DMS53 treated with DMSO at 0.1 percent for 48 hours (cell line): ENCODE measurements at regions not wholly inside any gene's neighbourhood (a gene's known extent, or its start where the extent isn't known, plus 50 kb on each side); places are given as distances from the start of the nearest gene placed in this dataset.
"Not testable (repeated sequence)": the region's sequence is repeated elsewhere in the genome, so short reads cannot be mapped to it uniquely, and the experiment has no call there.

ENCODE experiments used
- DNase-seq: peaks from one replicate; lab custom pipeline; 2025; ENCODE audit not compliant: unreplicated experiment; lab: John Stamatoyannopoulos, UW

DNA sequence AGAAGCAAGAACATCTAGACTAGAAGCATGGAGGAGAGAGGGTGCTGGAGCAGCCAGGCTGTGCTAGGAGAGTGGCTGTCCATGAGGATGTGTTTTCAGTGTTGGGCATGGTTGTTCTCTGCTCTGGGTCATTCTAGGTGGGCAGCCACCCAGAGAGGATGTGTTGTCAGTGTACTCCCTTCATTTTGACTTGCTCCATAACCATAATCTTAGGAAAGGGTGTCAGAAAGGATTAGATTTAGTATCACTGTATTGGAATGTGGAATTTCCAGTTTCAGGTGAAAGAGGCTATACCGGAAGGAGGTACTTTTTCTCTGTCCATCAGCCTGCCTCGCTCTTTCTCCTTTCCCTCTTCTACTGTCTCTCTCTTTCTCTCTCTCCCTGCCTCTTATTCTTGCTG, 474.5 kb upstream of the PODXL start:
- DNase-seq, result no peak

DNA sequence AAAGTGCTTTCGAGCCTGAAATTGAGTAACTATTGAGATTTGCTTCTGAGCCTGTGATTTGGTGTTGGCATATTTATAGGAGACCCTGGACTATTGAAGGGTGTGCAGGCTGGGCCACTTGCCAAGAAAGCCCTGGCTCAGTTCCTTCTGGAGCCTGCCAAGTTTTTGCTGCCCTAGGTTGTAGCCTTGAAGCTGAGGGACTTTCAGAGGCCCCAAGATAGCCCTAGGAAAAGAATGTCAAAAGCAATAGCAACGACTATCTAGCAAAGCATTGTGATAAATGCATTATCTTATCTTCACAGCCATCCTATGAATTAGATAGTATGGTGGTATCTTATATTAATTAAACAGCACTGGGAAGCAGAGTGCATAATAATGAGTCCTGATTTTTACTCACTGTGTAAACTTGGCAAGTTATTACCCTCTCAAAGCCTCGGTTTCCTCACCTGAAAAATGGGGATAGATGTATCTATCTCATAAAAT, 473.7 kb upstream of the PODXL start:
- no peak for DNase-seq

DNA sequence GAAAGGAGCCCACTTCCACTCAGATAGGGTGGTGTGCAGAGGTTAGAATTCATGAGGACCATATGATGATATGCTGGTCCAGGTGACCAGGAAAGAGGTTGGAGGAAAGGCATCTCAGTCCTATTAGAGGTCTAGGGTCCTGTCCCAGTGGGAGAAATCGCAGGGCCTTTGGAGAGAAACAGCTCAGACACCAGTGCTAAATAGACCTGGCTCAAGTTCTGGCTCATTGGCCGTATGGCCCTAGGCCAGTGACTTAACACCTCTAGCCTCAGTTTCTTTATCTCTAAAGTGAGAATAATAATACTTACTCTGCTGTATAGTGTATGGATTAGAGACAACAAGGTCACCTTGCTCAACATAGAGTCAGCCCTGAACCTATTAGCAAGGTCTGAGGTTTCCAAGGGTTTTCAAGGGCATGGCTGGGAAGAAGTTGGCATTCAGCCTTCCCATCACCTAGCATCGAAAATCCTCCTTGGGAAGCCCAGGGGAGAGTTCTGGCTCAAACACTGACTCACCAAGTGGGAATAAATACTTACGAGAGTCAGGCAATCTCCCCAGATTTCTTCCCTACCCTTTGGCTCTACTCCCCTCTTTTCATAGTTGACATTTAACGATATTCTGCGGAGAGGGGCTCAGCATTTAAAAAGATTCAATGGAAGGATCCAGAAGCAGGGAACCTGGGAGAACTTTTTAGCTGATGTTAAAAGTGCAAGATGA, 473.1 kb upstream of the PODXL start:
- no peak for DNase-seq

DNA sequence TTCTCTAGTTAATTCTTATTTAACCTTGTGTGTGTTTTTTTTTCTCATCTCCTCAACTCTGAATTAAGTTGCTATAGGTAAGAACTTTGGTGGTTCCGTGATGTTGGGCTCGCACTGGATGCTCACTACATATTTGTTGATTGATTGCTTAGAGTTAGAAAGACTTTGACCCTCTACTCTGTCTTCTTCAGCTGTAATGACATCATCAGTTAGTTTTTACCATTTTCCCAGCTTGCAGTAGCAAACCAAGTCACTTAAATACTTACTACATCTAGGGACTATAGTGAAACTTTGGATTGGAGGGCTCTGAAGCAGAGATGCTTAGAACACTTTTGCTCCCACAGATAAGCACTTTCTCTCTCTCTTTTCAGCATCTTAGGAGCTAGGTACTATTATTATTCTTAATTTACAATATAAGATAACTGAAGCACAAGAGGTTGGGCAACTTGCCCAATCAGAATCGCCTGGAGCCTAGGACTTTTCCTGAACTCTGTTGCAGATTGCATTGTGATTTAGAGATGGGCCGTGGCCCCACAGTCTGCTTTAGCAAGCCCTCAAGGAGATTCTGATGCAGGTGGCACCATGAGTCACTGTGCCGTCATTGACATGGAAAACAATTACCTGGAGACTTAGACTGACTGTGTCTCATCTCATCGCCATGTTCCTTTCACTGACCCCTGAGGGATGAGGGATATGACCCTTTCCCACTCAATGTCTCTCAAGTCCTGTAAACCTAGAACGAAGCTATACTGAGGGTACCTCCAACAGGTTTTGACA, 471.9 kb upstream of the PODXL start:
- no peak for DNase-seq

DNA sequence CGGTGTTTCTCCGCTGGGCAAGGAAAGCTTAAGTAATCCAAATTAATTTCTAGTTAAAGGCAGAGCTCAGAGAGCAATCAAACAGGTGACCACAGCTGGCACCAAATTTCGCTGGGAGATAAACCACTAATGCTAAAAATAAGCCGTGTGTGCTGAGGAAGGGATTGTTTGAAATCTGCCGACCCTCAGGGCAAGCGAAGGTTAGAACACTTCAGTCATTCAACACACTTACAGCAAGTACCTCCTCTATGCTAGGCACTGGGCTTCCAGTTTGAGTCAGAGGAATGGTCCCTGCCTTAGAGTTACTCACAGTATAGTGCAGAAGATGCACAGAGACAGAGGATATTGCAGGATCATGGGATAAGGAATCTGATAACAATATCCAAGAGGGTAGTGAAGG, 467.9 kb upstream of the PODXL start:
- DNase-seq, result no peak

DNA sequence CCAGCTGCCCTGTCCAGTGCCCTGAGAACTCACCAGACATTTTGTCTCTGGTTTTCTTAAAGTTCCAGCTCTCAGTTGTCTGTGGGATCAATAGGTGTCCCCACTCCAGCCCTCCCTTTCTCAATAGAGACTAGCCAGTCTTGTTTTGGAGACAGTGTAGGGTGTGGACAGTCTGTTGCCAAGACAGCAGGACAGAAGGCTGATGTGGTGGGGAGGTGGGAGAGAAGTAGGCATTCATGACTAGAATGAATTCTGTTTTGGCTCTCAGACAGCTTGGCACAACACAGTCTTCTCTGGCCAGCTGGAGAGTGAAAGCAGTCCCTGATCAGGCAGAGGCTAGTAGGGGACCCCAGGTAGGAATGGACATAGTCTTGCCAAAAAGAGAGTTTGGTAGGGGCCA, 467.0 kb upstream of the PODXL start:
- no peak for DNase-seq

DNA sequence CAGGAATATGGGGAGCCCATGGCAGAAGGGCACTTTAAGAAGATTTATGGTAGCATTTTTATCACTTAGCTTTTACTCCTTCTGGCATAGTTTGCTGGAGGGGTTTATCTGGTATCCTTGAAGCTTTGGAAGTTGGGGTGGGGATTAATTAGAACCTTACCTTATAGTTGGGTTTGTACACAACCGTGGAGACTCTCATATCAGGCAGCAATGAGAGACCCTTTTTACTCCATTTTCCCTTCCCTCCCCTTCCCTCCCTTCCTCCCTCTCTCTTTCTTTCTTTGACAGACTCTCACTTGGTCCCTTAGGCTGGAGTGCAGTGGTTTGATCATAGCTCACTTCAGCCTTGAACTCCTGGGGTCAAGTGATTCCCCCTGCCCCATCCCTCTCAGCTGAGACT, 465.8 kb upstream of the PODXL start:
- no peak for DNase-seq

DNA sequence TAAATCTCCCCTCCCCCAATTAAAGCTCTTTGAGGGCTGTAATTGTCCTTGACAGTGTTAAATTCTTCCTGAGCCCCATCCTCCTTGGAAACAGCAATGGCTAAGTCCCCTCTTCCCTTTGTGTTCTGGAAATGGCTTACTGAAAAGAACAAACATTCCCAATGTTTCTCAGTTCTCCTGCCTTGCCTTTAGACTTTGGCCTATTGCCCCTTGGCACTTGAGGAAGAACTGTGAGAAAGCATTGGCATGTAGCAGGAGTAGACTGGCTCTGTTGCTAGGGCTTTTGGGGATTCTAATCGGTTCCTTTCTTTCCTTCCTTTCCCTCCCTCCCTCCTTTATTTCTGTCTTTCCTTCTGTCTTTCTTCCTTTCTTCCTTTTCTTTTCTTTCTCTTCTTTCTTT, 463.3 kb upstream of the PODXL start:
- no peak for DNase-seq

DNA sequence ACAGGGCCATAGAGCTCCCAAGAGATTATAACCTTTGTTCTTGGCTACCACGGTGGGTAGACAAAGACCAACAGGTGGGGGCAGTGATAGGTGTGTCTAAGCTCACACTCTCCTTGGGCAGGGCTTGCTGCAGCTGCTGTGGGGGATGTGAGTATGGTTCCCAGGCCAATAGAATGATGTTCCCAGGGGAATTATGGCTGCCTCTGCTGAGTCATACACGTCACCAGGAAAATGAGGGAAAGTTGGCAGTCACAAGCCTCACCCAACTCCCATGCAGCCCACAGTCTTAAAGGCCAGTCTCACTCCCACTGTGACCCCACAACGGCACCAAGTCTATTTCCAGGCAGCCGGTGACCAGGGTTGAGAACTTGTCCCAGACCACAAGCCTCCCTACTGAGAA, 453.4 kb upstream of the PODXL start:
- no peak for DNase-seq

DNA sequence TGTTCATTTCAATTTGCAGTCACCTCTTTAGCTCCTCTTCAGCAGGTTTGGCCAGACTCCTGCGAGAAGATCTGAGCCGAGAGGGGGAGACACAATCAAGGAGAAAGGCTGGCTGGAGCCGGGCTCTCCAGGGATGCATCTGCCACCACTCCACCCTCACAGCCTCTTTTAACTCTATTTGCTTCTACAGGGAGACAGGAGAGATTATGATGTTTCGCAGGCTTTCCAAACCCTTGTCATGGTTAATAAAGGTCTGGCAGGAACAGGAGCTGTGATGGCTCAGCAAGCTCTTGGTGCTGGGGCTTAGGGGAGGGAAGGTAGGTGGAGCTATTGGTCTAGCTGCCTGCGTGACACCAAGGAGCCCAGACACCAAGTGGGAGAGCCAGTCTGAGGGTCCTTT, 448.1 kb upstream of the PODXL start:
- peak; percentile 20 for DNase-seq

DNA sequence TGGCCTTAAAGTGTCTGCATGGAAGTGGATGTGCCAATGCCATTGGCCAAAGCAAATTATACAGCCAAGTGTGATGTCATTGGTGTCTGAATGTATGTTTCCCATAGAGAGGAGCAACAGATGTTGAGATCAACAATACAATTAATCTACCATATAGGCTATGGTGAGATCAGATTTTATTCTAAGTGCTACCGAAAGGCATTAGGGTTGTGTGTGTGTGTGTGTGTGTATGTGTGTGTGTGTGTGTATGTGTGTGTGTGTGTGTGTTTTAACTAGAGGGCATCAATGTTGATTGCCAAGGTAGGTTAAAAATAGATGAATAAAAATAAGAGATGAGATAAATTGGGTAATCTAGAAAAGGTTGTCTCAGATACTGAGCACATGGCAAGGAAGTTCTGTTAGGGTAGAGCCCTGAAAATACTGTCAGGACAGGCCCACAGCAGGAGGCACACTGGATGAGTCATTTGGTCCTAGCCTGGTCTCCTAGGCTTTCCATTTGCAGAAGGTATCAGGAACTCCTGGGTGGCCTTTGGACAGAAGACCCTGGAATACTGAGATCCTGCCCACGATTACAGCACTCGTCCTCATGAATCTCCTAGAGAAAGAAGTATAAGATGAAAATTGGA, 446.0 kb upstream of the PODXL start:
- DNase-seq, result no peak

DNA sequence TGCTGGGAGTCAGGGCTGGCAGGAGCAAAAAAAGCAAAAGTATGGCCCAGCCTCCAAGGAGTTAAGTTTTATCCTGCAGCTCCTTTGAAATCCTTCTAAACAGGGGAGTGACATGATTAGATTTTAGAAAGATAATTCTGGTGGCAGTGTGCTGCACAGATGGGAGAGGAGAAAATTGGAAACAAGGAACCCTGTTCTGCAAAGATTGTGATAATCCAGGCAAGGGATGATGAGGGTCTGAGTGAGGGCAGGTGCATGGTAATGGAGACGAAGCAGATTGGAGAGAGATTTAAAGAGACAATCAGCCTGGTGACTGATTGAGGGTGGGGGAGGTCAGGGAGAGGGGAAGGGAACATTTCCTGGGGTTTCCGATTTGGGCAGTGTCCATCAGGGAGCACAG, 444.7 kb upstream of the PODXL start:
- no peak for DNase-seq

DNA sequence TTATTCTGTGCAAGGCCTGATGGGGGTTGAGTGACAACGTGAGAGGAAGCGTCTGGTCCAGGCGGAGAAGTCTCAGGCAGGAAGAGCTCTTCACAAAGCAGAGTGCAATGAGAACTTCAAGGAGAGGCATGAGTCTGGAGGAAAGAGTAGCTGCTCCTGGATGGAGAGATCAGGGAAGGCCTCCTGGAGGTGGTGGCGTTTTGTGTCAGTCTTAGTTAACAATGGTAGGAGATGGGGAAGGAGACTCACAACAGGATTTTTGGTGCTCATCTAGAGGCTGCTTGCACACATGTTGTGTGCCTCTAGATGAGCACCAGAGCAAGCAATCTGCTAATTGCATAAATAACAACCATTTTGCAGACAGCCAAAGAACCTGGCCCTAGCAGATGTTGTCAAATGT, 442.8 kb upstream of the PODXL start:
- no peak for DNase-seq

DNA sequence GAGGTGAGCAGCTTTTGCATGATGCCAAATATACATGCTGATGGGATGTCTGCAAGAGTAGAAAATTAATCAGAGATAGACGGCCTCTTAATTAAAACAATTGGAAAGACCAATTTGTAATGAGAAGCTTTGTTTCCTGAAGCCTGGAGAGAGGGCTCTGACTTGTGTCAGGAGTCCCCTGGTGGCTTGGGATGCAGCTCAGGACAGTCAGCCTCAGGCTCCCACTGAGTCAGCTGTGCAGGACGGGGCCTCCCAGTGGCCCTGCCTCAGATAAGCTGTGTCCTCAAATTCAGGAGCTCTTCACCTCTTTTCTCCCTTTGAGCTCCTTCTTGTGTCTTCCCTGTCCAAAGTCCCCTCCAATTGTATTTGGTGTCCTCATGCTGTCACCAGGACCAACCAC, 438.9 kb upstream of the PODXL start:
- DNase-seq, result no peak

DNA sequence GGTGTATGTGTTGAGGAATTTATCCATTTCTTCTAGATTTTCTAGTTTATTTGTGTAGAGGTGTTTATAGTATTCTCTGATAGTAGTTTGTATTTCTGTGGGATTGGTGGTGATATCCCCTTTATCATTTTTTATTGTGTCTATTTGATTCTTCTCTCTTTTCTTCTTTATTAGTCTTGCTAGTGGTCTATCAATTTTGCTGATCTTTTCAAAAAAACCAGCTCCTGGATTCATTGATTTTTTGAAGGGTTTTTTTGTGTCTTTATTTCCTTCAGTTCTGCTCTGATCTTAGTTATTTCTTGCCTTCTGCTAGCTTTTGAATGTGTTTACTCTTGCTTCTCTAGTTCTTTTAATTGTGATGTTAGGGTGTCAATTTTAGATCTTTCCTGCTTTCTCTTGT, 424.6 kb upstream of the PODXL start:
- not testable (repeated sequence) for DNase-seq

DNA sequence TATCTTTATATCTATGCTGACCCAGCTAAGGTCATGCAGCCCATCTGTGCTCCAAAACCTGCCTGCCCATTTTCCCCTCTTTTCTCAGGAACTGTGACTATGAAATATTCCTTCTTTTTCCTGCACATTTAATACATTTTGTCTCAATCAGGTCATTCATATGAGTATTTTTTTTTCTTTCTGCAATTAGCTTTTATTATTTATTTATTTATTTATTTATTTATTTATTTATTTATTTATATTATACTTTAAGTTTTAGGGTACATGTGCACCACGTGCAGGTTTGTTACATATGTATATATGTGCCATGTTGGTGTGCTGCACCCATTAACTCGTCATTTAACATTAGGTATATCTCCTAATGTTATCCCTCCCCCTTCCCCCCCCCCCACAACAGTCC, 421.7 kb upstream of the PODXL start:
- not testable (repeated sequence) for DNase-seq

DNA sequence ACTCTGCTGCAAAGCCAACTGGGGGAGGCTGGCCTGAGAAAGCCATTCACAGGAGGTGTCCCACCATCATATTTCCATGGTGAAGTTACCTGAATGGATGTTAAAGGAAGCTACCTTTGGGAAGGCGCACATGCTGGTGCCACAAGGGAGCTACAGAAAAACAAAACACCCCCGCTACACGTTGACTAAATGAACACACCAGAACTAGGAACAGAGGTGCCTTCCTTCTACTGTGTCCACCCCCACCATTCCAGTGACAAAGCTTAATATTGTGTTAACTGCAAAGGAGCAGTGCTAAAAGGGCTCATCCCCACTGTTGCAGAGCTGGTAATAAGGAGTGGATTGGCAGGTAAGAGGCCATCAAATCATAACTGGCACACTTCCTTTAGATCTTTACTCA, 420.0 kb upstream of the PODXL start:
- no peak for DNase-seq

DNA sequence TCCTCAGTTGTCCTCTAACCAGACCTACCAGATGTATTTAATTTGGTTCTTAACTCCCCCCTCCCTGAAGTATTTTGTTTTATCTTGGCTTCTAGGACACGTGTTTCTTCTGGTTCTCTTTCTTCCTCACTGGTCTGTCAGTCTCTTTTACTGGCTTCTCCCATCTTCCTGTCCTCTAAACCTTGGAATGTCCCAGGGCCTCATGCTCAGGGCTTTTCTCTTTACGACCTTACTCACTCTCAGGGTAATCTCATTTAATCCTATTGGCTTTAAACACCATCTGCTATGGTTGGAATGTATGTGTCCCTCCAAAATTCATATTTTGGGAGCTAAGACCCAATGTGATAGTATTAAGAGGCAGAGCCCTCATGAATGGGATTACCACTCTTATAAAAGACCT, 418.2 kb upstream of the PODXL start:
- no peak for DNase-seq

DNA sequence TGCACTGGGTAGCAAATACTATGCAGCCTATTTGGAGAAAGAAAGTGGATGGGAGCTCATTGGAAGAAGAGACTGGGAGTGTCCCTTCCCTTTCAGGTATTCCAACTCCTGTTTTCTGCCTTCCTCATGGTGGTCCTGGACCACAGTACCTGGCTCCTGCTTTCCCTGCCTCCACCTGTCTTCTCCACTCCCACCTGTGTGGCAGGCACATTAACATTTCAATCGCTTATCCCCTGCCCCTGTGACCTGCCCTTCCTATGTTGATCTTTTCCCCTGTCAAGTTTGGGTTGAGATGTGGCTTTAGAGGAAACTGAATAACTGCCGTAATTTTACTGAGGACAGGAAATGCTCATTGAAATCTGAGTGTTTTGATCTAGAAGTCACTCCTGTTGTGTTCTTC, 415.8 kb upstream of the PODXL start:
- DNase-seq, result no peak

DNA sequence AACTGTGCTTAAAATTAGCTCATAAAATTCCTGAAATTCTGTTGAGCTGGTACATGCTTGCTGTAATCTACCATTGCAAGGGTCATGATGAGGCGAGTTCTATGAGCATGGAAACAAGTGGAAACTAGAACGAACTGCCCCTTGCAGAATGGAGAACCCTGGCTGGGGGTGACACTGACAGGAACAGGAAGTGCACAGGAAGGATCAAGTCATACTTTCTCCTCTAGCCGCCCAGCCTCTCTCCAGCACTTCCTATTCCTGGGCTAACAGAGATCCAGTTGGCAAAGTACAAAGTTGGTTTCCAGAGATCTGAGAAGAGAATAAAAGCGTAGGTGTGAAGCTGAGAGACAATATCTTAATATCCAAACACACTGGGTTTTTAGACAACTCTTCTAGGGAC, 414.2 kb upstream of the PODXL start:
- DNase-seq, result no peak

DNA sequence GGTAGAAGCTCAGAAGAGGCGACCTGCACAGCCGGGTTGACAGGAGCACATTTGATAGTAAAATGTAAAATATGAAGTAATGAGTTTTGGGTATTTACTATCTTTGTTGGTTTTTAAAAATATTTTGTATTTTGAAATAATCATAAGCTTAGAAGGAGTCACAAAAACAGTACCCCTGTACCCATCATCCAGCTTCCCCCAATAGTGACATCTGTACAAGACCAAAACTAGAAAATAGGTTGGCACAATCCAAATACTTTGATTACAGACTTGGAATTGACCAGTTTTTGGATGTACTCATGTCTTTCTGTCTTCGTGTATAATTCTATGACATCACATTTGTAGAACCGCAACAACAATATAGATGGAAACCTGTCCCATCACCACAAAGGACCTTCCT, 413.1 kb upstream of the PODXL start:
- DNase-seq, result no peak

DNA sequence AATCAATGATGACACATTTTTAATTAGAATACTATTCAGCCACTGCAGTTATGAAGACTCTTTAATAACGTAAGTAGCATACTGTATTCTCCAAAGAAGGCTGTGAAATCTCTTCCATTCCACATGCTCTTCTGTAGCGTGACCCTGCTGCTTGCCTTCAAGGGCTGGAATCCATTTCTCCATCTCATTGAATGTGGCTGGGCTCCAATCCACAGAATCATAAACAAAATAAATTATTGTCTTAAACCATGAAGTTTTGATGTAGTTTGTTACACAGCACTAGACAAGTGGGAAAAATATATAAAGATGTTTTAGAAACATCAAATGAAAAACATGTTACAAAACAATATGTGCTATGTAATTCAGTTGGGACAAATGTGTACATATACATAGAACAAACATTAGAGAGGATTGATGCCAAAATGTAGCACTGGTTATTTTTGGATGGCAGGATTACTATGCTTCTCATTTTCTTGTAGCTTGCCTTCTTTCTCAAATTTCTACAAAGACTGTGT, 410.8 kb upstream of the PODXL start:
- no peak for DNase-seq
